NCI-H2107 treated with DMSO at 0.1 percent for 48 hours (cell line): ENCODE measurements at regions not wholly inside any gene's neighbourhood (a gene's known extent, or its start where the extent isn't known, plus 50 kb on each side); places are given as distances from the start of the nearest gene placed in this dataset.

Source experiments
- DNase-seq: peaks from one replicate; lab custom pipeline; 2025; ENCODE audit not compliant: unreplicated experiment; lab: John Stamatoyannopoulos, UW

GRCh38 chr12:87119713-87120112 is 863.5 kb upstream of the MGAT4C start:
- DNase-seq = no peak

DNA sequence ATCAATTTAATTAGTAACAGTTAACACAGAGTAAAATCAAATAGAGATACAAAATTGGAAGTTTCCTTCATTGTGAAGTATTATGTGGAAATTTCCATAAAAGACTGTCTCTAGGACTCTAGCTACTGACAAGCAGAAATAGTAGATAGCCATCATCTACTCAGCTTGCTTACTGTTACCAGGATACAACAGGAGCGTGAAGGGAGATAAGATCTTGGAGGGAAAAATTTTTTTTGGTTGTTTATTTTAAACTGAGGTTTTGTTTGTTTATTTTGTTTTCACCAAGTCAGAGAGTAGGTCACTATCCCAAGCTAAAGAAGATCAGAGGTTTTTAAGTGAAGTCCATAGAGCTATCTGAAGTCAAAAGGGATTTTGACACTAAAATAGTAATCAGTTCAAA is 861.3 kb upstream of the MGAT4C start:
- DNase-seq = no peak

DNA sequence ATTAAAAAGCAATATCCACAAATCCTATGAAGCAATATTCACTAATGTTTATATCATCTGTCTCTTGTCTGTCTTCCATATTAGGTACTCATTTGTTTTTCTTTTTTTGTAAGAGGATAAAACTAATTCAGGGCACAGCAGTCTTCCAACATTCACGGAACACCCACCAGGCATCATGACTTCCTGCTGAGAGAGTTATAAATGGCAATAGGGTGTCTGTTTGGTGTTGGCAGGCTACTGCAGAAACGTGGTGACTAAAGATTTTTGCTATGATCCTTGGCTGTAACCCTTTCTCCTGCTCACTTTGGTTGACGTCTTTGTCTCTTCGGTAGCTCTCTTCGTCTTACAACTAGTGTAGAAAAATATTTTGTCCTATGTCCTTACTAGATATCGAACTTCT is 860.6 kb upstream of the MGAT4C start:
- DNase-seq = no peak

DNA sequence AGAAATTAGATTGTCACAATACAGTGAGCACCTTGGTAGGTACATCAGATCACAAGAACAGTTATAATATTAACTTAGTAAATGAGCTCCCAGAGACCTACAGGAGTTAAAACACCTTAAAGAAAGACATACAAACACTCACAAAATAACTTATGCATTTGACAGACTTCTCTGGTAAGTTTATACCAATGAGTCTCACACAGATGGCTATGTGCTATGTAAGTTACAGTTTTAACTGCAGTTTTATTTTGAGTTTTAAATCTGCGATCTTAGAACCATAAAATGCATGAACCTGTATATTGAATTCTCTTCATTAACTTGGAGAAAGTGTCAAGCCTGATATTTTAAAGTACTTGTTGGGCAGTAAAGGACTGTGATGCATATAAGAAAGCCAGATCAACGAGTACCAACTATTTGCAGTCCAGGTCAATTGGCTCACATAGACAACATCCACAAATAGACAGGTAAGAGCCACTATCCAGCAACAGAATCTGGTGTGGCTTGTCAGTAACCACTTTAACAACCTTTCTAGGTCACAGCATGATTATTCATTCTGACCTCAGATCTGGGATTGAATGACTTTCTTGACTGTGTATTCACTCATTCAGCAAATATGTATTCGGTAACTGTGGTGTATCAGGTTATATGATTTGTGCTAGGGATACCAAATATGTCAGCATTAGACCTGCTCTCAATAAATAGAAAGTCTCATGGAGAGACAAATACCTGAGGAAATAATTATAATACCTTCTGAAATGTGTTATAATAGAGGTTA is 856.6 kb upstream of the MGAT4C start:
- no peak for DNase-seq

- DNase-seq = no peak
Observed at GRCh38 chr12:87107766-87108165, 851.6 kb upstream of the MGAT4C start.

GRCh38 chr12:87107270-87107669 is 851.1 kb upstream of the MGAT4C start:
- DNase-seq = no peak

DNA sequence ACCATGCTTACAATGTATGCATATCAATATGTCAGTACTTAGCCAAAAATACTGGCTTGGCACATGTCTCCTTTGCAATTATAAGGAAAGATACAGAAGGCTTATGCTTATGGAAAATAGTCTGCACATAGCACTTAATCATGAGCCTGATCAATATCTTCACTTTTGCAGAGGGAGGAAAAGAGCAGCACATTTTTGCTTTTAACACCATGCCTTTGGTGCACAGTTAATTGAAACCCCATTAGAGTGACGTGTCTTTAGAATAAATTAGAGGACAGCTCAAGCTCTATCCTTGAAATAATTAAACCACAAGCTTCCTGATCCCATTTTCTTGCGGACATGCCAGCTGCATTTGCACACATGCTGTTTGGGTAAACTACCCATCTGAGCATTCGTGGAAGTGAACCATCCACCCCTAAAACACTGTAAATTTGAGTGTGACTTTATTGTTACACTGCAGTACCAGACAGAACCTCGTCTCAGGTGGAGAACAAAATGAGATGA is 839.9 kb upstream of the MGAT4C start:
- DNase-seq = no peak

- no peak for DNase-seq
Observed at GRCh38 chr12:87094356-87094755, 838.2 kb upstream of the MGAT4C start.

DNA sequence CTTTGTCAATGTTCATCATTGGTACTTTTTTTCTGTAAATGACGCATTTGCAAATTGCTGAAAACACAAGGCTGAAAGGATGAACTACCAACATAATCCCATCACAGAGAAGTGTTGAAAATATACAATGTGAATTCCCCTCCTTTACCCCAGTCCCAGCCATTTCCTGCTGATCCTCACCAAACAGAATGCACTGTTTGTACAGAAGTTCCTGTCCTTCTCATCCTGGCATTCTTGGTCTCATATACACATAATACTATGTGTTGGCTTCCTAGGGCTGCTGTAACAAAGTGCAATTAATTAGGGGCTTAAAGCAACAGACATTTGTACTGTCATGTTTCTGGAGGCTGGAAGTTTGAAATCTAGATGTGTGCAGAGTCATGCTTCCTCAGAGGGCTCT is 836.2 kb upstream of the MGAT4C start:
- DNase-seq = no peak

DNA sequence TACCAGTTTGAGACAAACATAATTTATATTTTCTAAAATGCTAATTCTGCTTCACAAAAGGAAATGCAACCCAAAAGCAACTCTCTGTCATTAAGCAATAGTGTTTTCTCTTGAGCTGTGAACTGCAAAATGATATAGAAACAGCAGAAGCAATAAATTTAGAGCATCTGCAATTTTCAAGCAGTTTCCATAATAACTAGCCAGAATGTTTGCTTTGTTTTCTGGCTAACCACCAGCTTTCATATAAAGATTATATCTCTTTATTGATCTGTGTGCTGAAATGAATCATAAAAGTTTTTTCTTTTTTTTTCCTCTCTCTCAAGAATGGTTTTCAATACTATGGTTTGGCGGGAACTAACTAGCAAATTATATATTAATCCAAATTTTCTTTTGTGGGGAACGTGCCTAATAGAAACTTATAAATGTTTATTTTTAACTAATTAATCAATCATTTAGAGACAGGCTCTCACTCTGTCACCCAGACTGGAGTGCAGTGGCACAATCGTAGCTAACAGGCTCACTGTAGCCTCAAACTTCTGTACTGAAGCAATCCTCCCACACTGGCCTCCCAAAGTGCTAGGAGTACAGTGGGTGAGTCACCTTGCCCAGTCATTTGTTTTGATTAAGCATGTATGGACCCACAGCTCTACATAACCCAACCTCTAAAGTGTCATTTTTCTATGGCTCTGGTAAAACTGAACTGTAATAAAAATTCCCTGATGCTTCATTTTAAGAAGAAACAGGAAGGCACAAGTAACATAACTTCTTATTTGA is 830.1 kb upstream of the MGAT4C start:
- DNase-seq = no peak

DNA sequence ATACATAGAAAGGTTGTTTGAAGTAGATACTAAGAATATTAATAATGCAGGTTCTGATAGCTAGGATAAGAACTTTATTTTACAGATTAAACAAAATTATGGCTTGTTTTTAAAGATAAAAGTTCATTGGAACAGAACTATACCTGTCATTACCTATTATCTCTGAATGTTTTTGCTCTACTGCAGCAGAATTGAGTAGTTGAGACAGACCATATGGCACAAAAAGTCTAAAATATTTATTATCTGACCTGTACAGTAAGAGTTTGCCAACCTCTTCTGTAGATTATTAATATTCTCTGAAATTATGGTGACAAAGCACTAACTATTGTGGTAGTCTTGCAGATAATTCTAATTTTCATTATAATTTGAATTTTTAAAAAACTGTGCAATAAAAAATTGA is 829.1 kb upstream of the MGAT4C start:
- no peak for DNase-seq

GRCh38 chr12:87082756-87083155 is 826.6 kb upstream of the MGAT4C start:
- DNase-seq = no peak

- no peak for DNase-seq
Observed at GRCh38 chr12:87074781-87075180, 818.6 kb upstream of the MGAT4C start.

GRCh38 chr12:87066326-87066725 is 810.1 kb upstream of the MGAT4C start:
- DNase-seq = no peak

- DNase-seq = no peak
Observed at GRCh38 chr12:87059231-87059630, 803.0 kb upstream of the MGAT4C start.

GRCh38 chr12:87054226-87054625 is 798.0 kb upstream of the MGAT4C start:
- no peak for DNase-seq

DNA sequence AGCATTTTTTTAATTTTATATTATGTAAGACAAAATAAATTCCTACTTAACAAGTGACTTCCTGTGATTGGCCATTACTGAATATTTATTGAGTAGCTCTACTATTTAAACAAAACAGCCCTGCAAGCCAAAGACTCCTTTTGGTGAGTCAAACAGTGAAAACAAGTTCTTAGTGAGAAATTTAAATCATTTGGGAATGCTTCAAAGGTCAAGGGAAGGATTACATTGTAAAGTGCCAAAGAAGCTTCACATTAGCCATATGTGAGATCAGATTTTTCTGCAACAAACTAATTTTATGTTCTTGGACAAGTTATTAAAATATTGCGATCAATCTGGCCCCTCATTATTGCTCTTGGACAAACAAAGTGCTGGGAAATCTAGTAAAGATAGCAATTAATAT is 795.4 kb upstream of the MGAT4C start:
- DNase-seq = no peak

- no peak for DNase-seq
Observed at GRCh38 chr12:87047691-87048090, 791.5 kb upstream of the MGAT4C start.

- no peak for DNase-seq
Observed at GRCh38 chr12:87039536-87039935, 783.3 kb upstream of the MGAT4C start.

DNA sequence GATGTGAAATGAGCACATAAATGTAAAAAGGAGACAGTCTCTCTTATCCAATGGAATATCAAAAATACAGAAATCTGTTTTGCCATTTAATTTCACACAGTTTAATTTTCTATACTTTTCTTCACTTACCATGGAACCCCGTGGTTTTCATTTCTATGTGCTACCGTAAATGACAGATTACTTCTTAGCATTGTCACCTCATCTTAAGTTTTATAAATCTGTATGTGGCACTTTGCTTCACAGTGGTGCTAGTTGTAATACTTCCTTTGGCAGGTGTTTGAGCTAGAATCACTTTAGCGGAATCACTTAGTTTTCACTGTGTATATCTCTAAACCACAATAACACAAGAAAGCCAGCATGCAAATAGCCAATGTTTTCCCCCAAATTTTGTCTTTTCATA is 781.9 kb upstream of the MGAT4C start:
- no peak for DNase-seq

DNA sequence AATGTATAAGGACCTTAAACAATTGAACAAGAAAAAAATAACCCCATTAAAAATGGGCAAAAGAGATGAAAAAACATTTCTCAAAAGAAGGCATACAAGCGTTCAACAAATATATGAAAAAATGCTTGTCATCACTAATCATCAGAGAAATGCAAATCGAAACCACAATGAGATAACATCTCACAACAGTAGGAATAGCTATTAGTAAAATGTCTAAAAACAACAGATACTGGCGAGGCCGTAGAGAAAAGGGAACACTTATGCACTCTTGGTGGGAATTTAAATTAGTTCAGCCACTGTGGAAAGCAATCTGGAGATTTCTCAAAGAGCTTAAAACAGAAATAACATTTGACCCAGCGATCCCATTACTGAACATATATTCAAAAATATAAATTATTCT is 769.8 kb upstream of the MGAT4C start:
- DNase-seq = no peak

DNA sequence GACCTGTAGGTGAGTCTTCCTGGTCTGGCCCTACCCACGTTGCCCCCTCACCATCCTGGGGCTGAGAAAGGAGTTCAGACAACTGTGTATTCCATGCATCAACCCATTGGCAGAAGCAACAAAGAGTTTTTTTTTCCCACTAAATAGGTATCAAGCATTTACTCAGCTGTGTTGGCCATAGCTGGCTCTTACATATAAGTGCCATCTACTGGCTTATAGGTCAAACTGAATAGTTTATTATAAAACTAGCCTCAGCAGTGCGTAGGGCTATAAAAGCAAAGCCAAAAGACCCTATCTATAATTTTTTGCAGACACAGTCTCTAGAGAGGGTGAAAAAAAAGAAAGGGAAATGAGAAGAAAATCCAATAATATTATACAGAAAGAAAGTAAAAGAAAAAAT is 765.2 kb upstream of the MGAT4C start:
- no peak for DNase-seq
